DMS 273 (cell line): ENCODE measurements at regions not wholly inside any gene's neighbourhood (a gene's known extent, or its start where the extent isn't known, plus 50 kb on each side); places are given as distances from the start of the nearest gene placed in this dataset.

Experiments used
- DNase-seq: peaks from one replicate; lab custom pipeline; 2025; ENCODE audit not compliant: unreplicated experiment; lab: John Stamatoyannopoulos, UW

DNA sequence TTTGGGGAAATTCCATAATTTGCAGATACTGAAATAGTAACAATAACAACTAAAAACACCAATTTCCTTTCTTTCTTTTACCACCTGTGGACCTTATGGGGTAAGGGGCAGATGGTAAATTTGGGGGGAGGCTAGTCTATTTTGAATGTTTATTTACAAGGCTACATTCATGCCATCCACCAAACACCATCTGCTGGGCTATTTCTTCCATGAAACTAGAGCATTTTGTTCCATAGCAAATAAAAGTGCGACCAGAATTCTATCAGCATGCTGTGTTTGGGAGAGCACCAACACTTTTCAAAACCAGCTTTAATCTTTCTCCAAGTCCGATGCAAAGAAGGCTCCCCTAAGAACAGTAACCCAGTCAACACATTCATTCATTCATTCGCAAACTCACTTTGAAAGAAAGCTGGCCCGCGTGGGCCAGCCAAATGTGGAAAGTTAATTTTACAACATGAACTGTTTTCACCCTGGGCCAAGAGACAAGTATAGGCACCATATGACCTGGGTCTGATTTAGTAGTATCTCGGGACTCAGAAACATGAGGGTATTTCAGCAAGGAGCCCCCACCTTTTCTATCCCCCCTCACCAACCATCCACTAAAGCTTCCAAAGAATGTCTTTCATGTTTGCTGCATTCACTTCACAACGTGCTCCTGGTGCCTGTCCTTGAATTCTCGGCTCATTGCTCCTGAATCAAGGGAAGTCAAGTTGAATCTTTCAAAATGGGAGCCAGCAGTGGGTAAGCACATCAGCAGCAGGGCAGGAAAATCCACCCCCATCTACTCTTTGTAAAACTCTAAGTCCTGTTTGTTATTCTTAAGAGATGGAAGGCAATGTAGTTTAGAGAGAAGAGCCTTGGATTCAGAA, 210.6 kb downstream of the C1D start:
- DNase-seq = peak; percentile 84

DNA sequence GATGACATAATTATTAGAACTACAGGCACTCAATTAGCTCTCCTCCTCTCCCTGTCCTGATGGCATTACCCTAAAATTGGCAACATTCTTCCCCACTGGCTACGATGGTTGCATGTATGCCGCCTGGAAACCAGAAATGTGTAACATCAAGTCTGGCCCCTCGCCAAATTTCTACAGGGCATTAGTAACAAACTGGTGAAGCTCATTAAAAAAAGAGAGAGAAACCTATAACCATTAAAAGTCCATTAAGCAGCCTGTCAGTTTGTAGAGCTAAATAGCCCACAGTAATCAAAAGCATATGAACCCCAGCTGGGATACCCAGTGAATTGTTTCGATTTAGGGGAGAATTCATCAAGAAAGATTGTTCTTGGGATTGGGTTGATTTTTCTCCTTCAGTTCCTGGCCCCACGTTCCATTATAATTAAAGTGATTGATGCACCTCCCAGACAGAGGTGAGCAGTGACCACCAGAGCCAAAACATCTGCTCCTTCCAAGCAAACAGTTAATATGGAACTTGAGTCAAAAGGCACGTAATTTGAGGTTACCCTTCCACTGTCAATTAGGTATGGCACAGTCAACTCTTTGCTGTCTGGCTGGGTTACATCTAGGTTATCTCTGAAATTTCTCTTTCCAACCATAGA, 208.6 kb downstream of the C1D start:
- DNase-seq = peak; percentile 71

DNA sequence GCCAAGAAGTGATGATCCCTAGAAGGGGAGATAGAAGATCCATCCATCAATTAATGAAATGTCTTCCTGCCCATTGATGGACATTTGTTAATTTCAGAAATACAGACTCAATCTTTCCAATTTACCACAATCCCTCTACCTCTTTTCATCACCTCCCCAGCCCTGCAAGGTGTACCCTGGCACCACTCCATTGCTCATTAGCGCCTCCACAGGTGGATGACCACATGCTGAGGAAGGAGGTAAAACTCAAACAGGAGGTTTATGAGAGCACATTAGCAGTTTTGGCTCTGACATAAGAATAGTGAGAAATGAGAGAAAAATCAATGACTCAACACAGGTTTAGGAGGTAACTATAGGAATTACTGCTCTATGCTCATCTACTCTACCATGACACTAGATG, 208.0 kb downstream of the C1D start:
- peak; percentile 22 for DNase-seq

DNA sequence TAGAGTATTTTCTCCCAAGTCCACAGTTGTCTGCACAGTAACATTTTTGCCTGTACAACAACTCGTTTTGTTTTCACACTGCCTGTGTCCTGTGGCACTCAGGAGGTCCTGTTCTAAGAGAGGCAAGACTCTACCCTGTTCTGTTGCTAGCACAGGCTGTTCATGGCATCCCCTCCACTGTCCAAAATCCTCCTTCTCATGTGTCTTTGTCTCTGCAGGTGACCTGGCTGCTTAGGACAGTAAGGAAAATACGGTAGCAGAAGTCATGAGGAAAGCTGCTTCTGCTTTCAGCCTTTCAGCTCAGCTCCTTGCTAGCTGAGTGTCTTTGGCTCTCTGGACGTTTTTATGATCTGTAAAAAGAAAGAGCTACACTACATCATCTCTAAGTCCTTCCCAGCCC, 205.9 kb downstream of the C1D start:
- no peak for DNase-seq

DNA sequence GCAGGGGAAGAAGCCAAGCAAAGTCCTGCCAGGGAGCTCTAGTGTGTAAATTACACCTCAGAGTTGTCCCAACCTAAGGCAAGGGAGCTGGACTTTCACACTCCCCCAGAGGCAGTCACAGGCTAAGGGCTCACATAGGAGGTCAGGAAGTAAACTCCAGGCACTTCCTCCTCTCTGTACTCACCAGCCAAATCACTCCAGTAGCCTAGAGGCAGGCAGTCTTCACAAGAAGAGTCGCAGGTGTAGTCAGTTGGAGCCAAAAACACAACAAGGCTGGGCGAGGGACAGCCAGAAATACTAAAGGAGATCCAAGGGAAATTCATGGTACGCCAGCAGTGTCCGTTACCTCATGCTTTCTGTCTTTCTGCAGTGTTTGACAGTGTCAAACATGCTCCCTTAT, 205.0 kb downstream of the C1D start:
- DNase-seq = no peak

DNA sequence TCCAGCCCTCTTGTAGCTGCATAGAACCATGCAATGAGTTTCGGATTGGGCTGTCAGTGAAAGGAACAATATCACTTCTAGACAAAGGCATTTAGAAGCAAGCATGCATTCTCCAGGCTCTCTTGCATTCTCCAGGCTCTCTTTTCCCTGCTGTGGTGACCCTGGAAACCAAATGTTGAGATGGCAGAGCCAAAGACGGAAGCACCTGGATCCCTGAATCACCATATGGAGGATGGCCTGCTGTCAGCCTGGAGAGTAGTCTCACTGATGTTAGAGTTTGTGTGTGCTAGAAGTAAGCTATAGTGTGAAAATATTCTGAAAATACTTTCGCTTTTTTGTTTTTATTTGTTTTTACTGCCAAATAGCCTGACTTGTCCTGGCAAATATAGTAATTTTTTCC, 203.9 kb downstream of the C1D start:
- DNase-seq = no peak

DNA sequence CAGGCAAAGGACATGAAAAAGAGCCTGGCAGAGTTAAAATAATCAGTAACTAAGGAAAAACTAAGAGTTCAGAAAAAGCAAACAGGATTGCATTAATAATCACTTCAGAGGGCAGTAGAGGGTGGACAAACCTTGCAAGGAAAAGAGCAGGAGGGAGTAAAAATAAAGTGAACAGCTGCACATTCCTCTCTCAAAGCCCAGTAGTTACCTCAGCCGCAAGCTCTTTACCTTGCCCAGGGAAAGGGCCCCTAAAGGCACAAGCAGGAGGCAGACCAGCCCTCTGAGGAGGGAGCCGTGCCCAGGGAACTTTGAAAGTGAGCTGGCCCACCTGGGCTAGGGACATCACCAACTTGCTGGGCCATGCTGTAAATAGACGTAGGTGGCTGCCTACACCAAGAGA, 196.9 kb downstream of the C1D start:
- no peak for DNase-seq

DNA sequence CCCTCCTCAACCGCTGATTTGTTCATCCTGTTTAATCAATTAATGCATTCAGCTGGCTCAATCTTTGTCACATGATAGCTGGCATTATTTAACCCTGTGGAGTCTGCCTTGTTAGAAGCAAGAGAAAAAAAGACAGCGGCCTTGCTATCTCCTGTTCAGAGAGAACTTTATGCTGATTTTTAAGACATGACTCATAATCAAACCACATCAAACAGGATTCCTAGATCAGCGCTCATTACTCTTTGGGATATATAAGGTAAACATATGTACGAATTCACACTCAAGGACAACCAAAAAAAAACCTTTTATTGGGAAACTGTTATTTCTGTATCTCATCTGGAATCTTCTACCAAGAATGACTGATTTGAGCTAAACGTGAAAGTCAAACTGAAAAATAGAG, 195.1 kb downstream of the C1D start:
- no peak for DNase-seq

DNA sequence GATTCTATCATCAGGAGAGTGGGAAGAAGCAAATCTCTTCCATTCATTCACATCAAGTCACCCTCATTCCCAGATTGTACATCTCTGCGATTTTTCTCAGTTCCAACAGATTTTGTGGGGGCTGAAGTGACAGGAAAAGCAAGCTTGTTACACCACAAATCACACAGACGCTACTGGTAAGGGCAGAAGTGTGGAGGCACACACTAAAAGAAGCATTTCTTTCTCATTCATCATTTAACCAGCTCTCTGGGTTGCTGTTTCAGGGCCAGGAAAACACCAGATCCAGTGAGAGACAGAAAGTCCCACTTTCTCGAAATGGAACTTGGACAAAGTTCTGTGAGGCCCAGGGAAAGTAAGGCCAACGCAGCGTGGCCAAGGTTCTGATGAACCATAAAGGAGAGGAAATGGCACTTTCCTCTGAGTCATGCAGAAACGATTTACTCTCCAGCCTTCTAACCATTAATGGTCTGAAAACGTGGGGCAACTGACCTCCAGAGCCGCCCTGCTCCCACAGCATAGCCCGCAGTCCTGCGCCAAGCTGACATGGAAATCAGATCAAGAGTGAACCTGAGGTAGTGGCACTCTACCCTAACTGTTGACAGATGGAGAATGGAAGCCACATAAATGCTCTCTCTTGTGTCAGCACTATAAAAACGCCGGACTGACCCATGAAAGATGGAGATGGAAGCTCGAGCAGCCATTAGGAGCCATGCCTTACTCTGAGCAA, 191.0 kb downstream of the C1D start:
- DNase-seq = no peak

DNA sequence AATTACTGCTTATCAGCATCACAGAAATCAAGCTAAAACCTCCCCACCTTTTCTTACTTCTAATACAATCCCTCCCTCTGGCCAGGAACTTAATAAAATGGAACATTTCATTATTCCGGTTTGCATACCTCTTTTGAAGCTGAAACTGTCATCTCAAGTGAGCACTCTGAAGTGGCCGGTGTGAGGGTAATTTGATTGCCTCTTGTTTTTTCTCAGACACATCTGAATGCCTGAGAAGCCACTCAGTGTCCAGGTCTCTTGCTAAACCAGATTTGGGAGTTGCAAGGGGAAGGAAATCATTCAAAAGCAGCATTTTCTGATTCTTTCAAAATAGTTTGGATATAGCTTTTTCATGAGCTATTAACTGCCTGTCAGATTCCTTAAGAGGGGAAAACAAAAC, 190.3 kb downstream of the C1D start:
- DNase-seq = no peak

DNA sequence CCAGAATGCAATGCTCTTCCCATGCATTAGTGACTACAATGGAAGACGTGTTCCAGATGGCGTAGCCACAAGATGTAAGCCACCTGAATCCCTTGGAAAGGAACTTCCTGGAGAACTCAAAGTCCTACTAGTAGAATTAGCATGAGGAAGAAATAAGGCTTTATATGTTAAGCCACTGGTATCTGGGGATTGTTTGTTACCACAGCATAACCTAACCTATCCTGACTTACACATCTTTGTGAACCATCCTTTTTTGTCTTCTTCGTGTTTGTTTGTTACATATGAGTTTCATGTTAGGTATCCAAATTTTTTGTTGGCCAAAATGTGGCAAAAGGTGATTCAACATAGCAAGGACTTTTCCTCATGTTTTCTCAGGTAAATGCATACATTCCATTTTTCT, 188.9 kb downstream of the C1D start:
- DNase-seq = no peak

DNA sequence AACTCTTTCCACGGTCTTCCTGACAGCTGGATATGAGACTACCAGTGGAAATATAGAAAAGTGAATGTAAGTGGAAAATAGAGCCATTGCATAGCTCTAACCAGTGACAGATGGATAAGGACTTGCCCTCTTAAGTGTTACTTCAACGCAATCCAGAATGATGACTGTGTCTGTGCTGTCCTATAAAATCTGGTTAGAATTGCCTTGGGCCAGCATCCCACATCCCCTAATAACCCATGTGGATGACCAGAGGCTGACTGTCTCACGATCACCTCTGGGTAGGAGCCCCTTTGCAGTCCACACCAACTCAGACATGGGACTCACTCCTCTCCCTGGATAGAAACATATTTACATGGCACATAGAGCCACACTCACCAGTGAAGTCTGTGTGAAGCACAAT, 186.6 kb downstream of the C1D start:
- DNase-seq = no peak

DNA sequence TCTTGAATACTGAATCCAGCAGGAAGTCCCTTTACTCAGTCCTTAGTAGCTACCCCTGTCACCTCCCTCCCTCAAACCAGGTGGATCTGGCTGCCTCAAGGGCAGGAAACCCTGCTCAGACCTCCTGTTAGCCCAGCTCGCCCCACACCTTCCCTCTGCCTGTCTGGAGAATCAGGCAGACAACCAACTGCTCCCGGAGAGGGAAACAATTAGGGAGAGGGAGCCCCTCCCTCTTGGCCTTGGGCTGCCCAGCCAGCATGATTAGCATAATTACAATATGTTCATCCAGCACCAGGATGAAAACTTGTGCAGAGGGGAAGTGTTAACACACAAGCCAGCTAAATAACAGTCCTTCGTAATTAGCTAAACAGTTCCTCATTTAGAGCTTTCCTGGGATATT, 185.5 kb downstream of the C1D start:
- DNase-seq = peak; percentile 85

DNA sequence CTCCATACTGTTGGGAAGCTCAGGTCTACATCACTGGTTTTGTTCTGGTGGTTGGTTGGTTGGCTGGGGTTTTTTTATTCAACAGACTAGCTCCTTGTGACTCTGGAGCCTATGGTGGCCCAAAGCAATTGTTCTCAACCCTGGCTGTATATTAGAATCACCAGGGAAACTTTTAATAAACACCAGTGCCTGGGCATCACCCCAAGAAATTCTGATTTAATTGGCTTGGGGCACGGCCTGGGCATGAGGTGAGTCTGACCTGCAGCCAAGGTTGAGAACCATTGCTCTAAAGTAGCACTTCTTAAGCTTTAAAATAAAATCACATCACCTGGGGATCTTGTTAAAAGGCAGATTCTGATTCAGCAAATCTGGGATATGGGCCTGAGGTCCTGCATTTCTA, 184.1 kb downstream of the C1D start:
- peak; percentile 7 for DNase-seq

DNA sequence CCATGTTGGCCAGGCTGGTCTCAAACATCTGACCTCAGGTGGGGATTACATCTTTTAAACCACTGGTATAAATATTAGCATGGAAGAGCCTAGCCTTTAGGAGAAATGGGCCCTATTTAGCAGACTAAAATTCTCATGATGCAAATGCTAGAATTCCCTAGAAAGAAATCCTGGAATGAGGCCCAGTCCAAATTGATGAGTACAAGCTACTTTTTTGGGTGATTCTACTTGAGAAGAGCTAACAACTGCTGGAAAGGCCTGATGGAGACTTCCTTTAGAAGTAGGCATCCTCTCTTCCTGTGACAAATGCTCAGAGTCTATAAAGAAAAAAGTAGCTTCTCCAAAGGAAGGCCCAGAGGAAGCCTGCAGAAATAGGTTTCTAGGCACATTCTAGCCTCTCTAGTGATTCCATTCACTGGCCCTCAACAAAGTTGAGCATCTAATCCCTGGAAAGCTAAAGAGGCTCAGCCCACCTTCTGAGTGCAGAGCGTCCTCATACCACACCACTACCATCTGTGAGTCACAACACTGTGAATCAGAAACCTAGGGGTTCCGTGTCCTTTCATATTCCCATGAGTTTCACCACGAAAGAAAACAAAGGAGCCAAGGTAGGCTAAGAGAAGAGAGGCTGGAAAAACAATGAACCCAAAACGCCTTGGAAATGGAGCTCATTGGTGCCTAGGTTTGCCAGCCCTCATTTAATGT, 183.1 kb downstream of the C1D start:
- DNase-seq = no peak

DNA sequence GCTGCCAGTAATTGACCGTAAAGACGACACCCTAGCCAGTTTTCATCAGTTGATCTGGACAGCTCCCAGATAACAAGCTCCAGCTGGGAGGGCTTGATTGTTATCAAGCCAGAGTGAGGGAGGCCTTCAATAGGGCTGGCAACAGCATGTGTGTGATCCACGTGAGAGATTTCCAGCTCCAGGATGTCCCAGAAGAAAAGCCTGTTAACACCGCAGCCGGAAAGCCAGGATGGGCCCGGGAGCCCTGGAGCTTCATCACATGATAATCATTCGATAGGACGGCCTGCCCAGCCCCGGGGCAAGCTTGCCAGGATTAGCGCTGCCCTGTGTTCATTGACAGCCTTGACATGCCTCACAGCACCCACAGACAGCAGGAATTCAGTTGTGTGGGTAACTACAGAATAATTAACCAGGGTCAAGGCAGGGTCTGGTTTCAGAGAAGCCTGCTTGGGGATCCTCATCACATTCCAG, 182.5 kb downstream of the C1D start:
- DNase-seq = peak; percentile 77

DNA sequence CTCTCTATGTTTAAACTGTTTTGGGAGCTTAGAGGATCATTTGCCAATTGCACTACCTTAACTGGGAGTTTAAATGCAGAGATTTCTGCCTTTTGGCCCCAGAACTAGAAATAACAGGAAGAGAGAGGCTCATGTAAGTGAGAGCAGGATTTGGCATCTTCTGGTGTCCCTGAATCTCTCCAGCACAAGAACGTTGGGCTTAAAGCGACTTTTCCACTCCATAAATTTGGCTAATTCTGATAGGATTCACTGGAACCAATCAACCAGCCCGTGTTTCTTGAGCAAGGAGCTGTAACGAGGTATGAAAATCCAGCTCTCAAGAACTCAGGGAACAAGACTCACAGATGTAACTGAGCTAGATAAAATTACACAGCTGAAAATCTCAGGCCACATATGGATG, 181.0 kb downstream of the C1D start:
- no peak for DNase-seq

DNA sequence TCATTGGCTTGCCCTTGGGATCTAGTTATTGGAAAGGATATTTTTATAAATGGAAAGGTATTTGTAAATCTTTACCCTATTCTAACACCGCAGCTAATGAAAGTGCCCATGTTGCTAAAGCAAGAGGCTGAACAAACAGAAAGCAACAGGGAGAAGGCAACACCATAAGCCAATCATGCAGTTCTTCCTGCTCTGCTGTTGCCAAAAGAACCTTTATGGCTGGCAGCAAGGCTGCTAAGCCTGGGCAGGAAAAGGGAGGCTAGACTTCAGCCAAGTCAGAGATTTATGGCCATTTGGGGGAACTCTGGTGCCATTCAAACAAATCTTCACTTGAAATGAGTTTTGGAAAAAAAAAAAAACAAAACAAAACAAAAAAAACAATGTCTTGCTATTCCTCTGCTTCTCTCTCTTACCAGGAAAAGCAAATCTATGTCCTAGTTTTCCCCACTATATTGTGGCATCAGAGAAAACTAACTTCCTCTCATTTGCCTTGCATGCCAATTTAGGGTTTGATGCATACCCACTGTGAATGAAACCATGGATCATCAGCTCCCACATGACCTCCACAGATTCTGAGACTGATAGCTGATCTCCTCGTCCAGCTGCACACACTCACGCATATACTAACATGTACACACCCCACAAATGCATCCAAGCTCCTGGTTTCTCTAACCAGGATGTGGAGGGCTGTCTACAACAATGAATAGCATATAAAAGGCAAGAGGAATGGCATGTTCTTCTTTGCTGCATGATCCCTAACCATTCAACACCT, 179.3 kb downstream of the C1D start:
- DNase-seq = peak; percentile 4

DNA sequence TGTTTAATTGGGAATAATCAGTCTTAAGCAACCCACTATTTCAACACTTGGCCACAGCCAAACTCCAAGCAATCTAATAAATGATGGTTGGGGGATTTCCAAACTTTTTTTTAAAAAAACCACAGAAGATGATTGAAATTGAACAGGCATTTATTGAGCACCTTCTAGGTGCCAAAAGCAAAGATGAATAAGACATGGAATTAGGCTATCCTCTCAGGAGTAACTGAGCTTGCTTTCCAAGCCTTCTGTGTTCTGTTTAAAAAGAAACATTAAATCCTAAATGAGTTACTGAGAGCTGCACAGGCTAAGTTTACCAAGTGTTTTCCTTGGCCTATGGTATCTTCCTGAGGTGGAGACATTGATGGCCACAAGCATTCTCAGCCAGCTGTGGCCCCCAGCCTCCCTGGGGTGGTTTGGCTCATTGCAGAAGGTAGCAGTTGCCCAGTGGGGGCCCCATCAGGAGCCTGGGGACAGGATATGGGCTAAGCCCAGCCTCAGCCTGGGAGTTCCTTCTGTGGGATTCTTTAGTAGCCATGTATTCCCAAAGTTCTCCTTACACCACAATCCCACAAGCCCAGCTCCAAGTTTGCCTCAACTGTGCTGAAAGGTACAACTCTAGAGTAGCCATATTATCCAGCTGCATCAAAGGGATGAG, 174.3 kb downstream of the C1D start:
- DNase-seq = no peak

DNA sequence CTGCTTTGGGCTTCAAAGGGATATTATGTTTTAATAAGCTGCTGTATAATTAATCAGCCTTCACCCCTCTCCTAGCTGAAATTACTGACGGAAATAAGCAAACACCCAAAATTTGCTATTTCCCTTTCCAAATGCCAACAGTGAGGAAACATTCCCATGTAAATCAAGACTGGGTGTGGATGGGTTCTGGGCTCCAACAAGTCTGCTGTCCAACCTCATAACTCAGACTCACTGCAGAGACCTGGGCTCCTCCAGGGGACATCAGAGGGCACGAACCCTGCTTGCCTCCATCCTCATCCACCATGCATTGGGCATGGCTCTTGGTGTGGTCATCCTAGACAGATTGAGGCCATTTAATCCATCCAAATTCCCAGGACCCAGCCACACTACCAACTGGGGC, 173.7 kb downstream of the C1D start:
- no peak for DNase-seq
